Kidney tubule cell (primary cell): ENCODE measurements at regions not wholly inside any gene's neighbourhood (a gene's known extent, or its start where the extent isn't known, plus 50 kb on each side); places are given as distances from the start of the nearest gene placed in this dataset.
"Not testable (repeated sequence)": the region's sequence is repeated elsewhere in the genome, so short reads cannot be mapped to it uniquely, and the experiment has no call there.

Source experiments
- DNase-seq: peaks from one replicate; pipeline ENCODE4 v3.0.0-alpha.2; 2018; ENCODE audit warnings: low spot score

- DNase-seq, result no peak
Measured at GRCh38 chrX:793216-793770, 162.7 kb downstream of the SHOX start.

GRCh38 chrX:791479-792034 lies 161.0 kb downstream of the SHOX start:
- DNase-seq, result no peak

GRCh38 chrX:790783-791360 lies 160.3 kb downstream of the SHOX start:
- DNase-seq, result no peak

GRCh38 chrX:790041-790506 lies 159.5 kb downstream of the SHOX start:
- DNase-seq, result no peak

- DNase-seq, result no peak
Measured at GRCh38 chrX:789096-789495, 158.5 kb downstream of the SHOX start.

- DNase-seq, result no peak
Measured at GRCh38 chrX:786441-786881, 155.9 kb downstream of the SHOX start.

GRCh38 chrX:784829-785228 lies 154.2 kb downstream of the SHOX start:
- DNase-seq, result no peak

- no peak for DNase-seq
Measured at GRCh38 chrX:781224-782204, 150.9 kb downstream of the SHOX start.

- no peak for DNase-seq
Measured at GRCh38 chrX:776529-777230, 146.1 kb downstream of the SHOX start.

- no peak for DNase-seq
Measured at GRCh38 chrX:776061-776460, 145.5 kb downstream of the SHOX start.

GRCh38 chrX:774536-774935 lies 143.9 kb downstream of the SHOX start:
- DNase-seq, result no peak

- DNase-seq, result no peak
Measured at GRCh38 chrX:773292-774025, 142.9 kb downstream of the SHOX start.

- DNase-seq, result no peak
Measured at GRCh38 chrX:771536-771935, 140.9 kb downstream of the SHOX start.

- no peak for DNase-seq
Measured at GRCh38 chrX:769796-770195, 139.2 kb downstream of the SHOX start.

GRCh38 chrX:768596-768995 lies 138.0 kb downstream of the SHOX start:
- no peak for DNase-seq

GRCh38 chrX:758917-759316 lies 128.3 kb downstream of the SHOX start:
- no peak for DNase-seq

- no peak for DNase-seq
Measured at GRCh38 chrX:750812-751211, 120.2 kb downstream of the SHOX start.

- no peak for DNase-seq
Measured at GRCh38 chrX:750263-750662, 119.7 kb downstream of the SHOX start.

GRCh38 chrX:747176-747575 lies 116.6 kb downstream of the SHOX start:
- no peak for DNase-seq

GRCh38 chrX:739611-740010 lies 109.0 kb downstream of the SHOX start:
- DNase-seq, result no peak

- not testable (repeated sequence) for DNase-seq
Measured at GRCh38 chrX:737021-737420, 106.4 kb downstream of the SHOX start.
